ENCODE measurements at regions not wholly inside any gene's neighbourhood (a gene's known extent, or its start where the extent isn't known, plus 50 kb on each side); places are given as distances from the start of the nearest gene placed in this dataset.

GRCh38 chr7:26543951-26544350 lies 252.3 kb downstream of the SNX10 start:
- no peak for TF ChIP-seq CTCF (IDR thresholded peaks at IDR 0.05; ENCODE audit: low read depth, low read length, missing control alignments)
- Histone ChIP-seq H3K27ac (no peak overlapping the region), H3K36me3 (replicated peaks) (no peaks in the 10 kb centered on the region), H3K27me3 (replicated peaks) (no peaks in the 10 kb centered on the region), H3K4me3 (ENCODE audit: low read depth, low read length) (no peak overlapping the region)
- in situ Hi-C loops (cut with HindIII; ENCODE audit: low pct_ligation_motif_present, low sequenced_read_pairs), result no loop called here
- DNase-seq, result no peak

GRCh38 chr7:26546508-26547053 lies 254.9 kb downstream of the SNX10 start:
- Histone ChIP-seq H3K4me3 (ENCODE audit: low read depth, low read length) (no peak overlapping the region), H3K36me3 (replicated peaks) (no peaks in the 10 kb centered on the region), H3K27ac (no peak overlapping the region), H3K27me3 (replicated peaks) (no peaks in the 10 kb centered on the region)
- DNase-seq, result no peak
- in situ Hi-C loops (cut with HindIII; ENCODE audit: low pct_ligation_motif_present, low sequenced_read_pairs), result no loop called here
- no peak for TF ChIP-seq CTCF (IDR thresholded peaks at IDR 0.05; ENCODE audit: low read depth, low read length, missing control alignments)

GRCh38 chr7:26547156-26547555 lies 255.5 kb downstream of the SNX10 start:
- in situ Hi-C loops (cut with HindIII; ENCODE audit: low pct_ligation_motif_present, low sequenced_read_pairs), result no loop called here
- Histone ChIP-seq H3K4me3 (ENCODE audit: low read depth, low read length) (no peak overlapping the region), H3K27ac (no peak overlapping the region), H3K36me3 (replicated peaks) (no peaks in the 10 kb centered on the region), H3K27me3 (replicated peaks) (no peaks in the 10 kb centered on the region)
- TF ChIP-seq CTCF (IDR thresholded peaks at IDR 0.05; ENCODE audit: low read depth, low read length, missing control alignments), result no peak
- DNase-seq, result no peak

GRCh38 chr7:26549281-26549944 lies 257.8 kb downstream of the SNX10 start:
- Histone ChIP-seq H3K4me3 (ENCODE audit: low read depth, low read length) (no peak overlapping the region), H3K27me3 (replicated peaks) (no peaks in the 10 kb centered on the region), H3K36me3 (replicated peaks) (no peaks in the 10 kb centered on the region), H3K27ac (no peak overlapping the region)
- in situ Hi-C loops (cut with HindIII; ENCODE audit: low pct_ligation_motif_present, low sequenced_read_pairs), result no loop called here
- no peak for DNase-seq
- no peak for TF ChIP-seq CTCF (IDR thresholded peaks at IDR 0.05; ENCODE audit: low read depth, low read length, missing control alignments)

- Histone ChIP-seq H3K4me3 (ENCODE audit: low read depth, low read length) (no peak overlapping the region), H3K27ac (no peak overlapping the region), H3K36me3 (replicated peaks) (no peaks in the 10 kb centered on the region), H3K27me3 (replicated peaks) (no peaks in the 10 kb centered on the region)
- in situ Hi-C loops (cut with HindIII; ENCODE audit: low pct_ligation_motif_present, low sequenced_read_pairs), result no loop called here
- no peak for TF ChIP-seq CTCF (IDR thresholded peaks at IDR 0.05; ENCODE audit: low read depth, low read length, missing control alignments)
- DNase-seq, result no peak
Observed at GRCh38 chr7:26550492-26550891, 258.8 kb downstream of the SNX10 start.

- in situ Hi-C loops (cut with HindIII; ENCODE audit: low pct_ligation_motif_present, low sequenced_read_pairs), result no loop called here
- Histone ChIP-seq H3K27me3 (replicated peaks) (no peaks in the 10 kb centered on the region), H3K4me3 (ENCODE audit: low read depth, low read length) (no peak overlapping the region)
Observed at GRCh38 chr7:26551740-26552139, 260.1 kb downstream of the SNX10 start.

More at GRCh38 chr7:26551740-26552139, 260.1 kb downstream of the SNX10 start:
- TF ChIP-seq CTCF (IDR thresholded peaks at IDR 0.05; ENCODE audit: low read depth, low read length, missing control alignments), result no peak
- H3K36me3 ChIP-seq (replicated peaks), result no peaks in the 10 kb centered on the region
- DNase-seq, result no peak
- no peak overlapping the region for H3K27ac ChIP-seq
